NCI-H1694 treated with DMSO at 0.1 percent for 48 hours (cell line): ENCODE measurements at regions not wholly inside any gene's neighbourhood (a gene's known extent, or its start where the extent isn't known, plus 50 kb on each side); places are given as distances from the start of the nearest gene placed in this dataset.
A peak's percentile ranks its signal among the peaks of the same experiment; 100 is the strongest.

Experiments used
- DNase-seq: peaks from one replicate; lab custom pipeline; 2025; lab: John Stamatoyannopoulos, UW

GRCh38 chr1:229063154-229063773 lies 207.6 kb upstream of the RAB4A start:
- DNase-seq, result no peak

GRCh38 chr1:229064320-229065168 lies 206.4 kb upstream of the RAB4A start:
- DNase-seq, result no peak

- DNase-seq, result no peak
Measured at GRCh38 chr1:229065613-229066012, 205.3 kb upstream of the RAB4A start.

GRCh38 chr1:229066591-229066990 lies 204.3 kb upstream of the RAB4A start:
- DNase-seq, result no peak

GRCh38 chr1:229067546-229067945 lies 203.4 kb upstream of the RAB4A start:
- DNase-seq, result no peak

- no peak for DNase-seq
Measured at GRCh38 chr1:229068270-229068987, 202.5 kb upstream of the RAB4A start.

- DNase-seq, result no peak
Measured at GRCh38 chr1:229069176-229069575, 201.7 kb upstream of the RAB4A start.

GRCh38 chr1:229070168-229070567 lies 200.7 kb upstream of the RAB4A start:
- DNase-seq, result peak; percentile 13

- DNase-seq, result no peak
Measured at GRCh38 chr1:229073251-229073650, 197.7 kb upstream of the RAB4A start.

- DNase-seq, result peak; percentile 31
Measured at GRCh38 chr1:229075217-229075616, 195.7 kb upstream of the RAB4A start.

GRCh38 chr1:229075716-229076115 lies 195.2 kb upstream of the RAB4A start:
- DNase-seq, result peak; percentile 86

- DNase-seq, result no peak
Measured at GRCh38 chr1:229076195-229076594, 194.7 kb upstream of the RAB4A start.

GRCh38 chr1:229079016-229079595 lies 191.8 kb upstream of the RAB4A start:
- DNase-seq, result no peak

- no peak for DNase-seq
Measured at GRCh38 chr1:229080361-229080760, 190.6 kb upstream of the RAB4A start.

- DNase-seq, result no peak
Measured at GRCh38 chr1:229085291-229085690, 185.6 kb upstream of the RAB4A start.

- no peak for DNase-seq
Measured at GRCh38 chr1:229086091-229086490, 184.8 kb upstream of the RAB4A start.

- DNase-seq, result no peak
Measured at GRCh38 chr1:229086686-229087085, 184.2 kb upstream of the RAB4A start.

GRCh38 chr1:229087339-229087738 lies 183.6 kb upstream of the RAB4A start:
- DNase-seq, result no peak

GRCh38 chr1:229087906-229088305 lies 183.0 kb upstream of the RAB4A start:
- no peak for DNase-seq

GRCh38 chr1:229088711-229089110 lies 182.2 kb upstream of the RAB4A start:
- no peak for DNase-seq

- DNase-seq, result no peak
Measured at GRCh38 chr1:229089586-229090208, 181.2 kb upstream of the RAB4A start.

- DNase-seq, result no peak
Measured at GRCh38 chr1:229091721-229092136, 179.2 kb upstream of the RAB4A start.
